HG02759 (cell line): ENCODE measurements at regions not wholly inside any gene's neighbourhood (a gene's known extent, or its start where the extent isn't known, plus 50 kb on each side); places are given as distances from the start of the nearest gene placed in this dataset.

Source experiments
- ATAC-seq: cut with Tn5 transposase; IDR thresholded peaks from one replicate; pipeline ENCODE4 v1.9.1; 2021; ENCODE audit warnings: mild to moderate bottlenecking, moderate library complexity; ENCODE audit not compliant: unreplicated experiment

GRCh38 chr12:30828686-30829085 is 73.9 kb upstream of the CAPRIN2 start:
- no peak for ATAC-seq

GRCh38 chr12:30827101-30828066 is 72.6 kb upstream of the CAPRIN2 start:
- no peak for ATAC-seq

- no peak for ATAC-seq
These were observed 71.5 kb upstream of the CAPRIN2 start for GRCh38 chr12:30826276-30826675.

GRCh38 chr12:30825341-30825740 is 70.6 kb upstream of the CAPRIN2 start:
- no peak for ATAC-seq

- no peak for ATAC-seq
These were observed 69.6 kb upstream of the CAPRIN2 start for GRCh38 chr12:30824311-30824710.

GRCh38 chr12:30823764-30824163 is 69.0 kb upstream of the CAPRIN2 start:
- ATAC-seq: no peak

GRCh38 chr12:30823156-30823699 is 68.5 kb upstream of the CAPRIN2 start:
- ATAC-seq: peak; percentile 50

GRCh38 chr12:30822385-30823155 is 67.8 kb upstream of the CAPRIN2 start:
- peak; percentile 67 for ATAC-seq

- ATAC-seq: no peak
These were observed 65.7 kb upstream of the CAPRIN2 start for GRCh38 chr12:30820406-30820946.

GRCh38 chr12:30818562-30818961 is 63.8 kb upstream of the CAPRIN2 start:
- no peak for ATAC-seq

GRCh38 chr12:30816742-30817465 is 62.2 kb upstream of the CAPRIN2 start:
- no peak for ATAC-seq

GRCh38 chr12:30814295-30814655 is 59.5 kb upstream of the CAPRIN2 start:
- no peak for ATAC-seq

GRCh38 chr12:30813525-30814294 is 59.0 kb upstream of the CAPRIN2 start:
- ATAC-seq: no peak

GRCh38 chr12:30811966-30812365 is 57.2 kb upstream of the CAPRIN2 start:
- ATAC-seq: no peak

GRCh38 chr12:30810918-30811317 is 56.2 kb upstream of the CAPRIN2 start:
- no peak for ATAC-seq

GRCh38 chr12:30807695-30808034 is 52.9 kb upstream of the CAPRIN2 start:
- no peak for ATAC-seq

GRCh38 chr12:30806989-30807694 is 52.4 kb upstream of the CAPRIN2 start:
- ATAC-seq: peak; percentile 69

- no peak for ATAC-seq
These were observed 51.2 kb upstream of the CAPRIN2 start for GRCh38 chr12:30805959-30806358.
